HG02642 (cell line): ENCODE measurements at regions not wholly inside any gene's neighbourhood (a gene's known extent, or its start where the extent isn't known, plus 50 kb on each side); places are given as distances from the start of the nearest gene placed in this dataset.
"Not testable (repeated sequence)": the region's sequence is repeated elsewhere in the genome, so short reads cannot be mapped to it uniquely, and the experiment has no call there.

Experiments
- ATAC-seq: cut with Tn5 transposase; IDR thresholded peaks from one replicate; pipeline ENCODE4 v1.9.1; 2021; ENCODE audit warnings: mild to moderate bottlenecking; ENCODE audit not compliant: unreplicated experiment, poor library complexity

- ATAC-seq: no peak
Measured at GRCh38 chr10:107966826-107967225, 802.3 kb upstream of the SORCS1 start.

- no peak for ATAC-seq
Measured at GRCh38 chr10:107952649-107953556, 788.4 kb upstream of the SORCS1 start.

GRCh38 chr10:107950411-107951062 lies 786.0 kb upstream of the SORCS1 start:
- not testable (repeated sequence) for ATAC-seq

GRCh38 chr10:107942826-107943225 lies 778.3 kb upstream of the SORCS1 start:
- no peak for ATAC-seq

GRCh38 chr10:107933076-107933475 lies 768.6 kb upstream of the SORCS1 start:
- no peak for ATAC-seq

- ATAC-seq: no peak
Measured at GRCh38 chr10:107931808-107932207, 767.3 kb upstream of the SORCS1 start.

GRCh38 chr10:107930037-107930436 lies 765.5 kb upstream of the SORCS1 start:
- no peak for ATAC-seq

GRCh38 chr10:107924458-107924857 lies 760.0 kb upstream of the SORCS1 start:
- ATAC-seq: no peak

GRCh38 chr10:107919626-107920235 lies 755.2 kb upstream of the SORCS1 start:
- ATAC-seq: no peak

GRCh38 chr10:107918171-107918570 lies 753.7 kb upstream of the SORCS1 start:
- no peak for ATAC-seq

- ATAC-seq: no peak
Measured at GRCh38 chr10:107915215-107915610, 750.7 kb upstream of the SORCS1 start.

- no peak for ATAC-seq
Measured at GRCh38 chr10:107914450-107915214, 750.1 kb upstream of the SORCS1 start.

GRCh38 chr10:107913317-107914294 lies 749.1 kb upstream of the SORCS1 start:
- no peak for ATAC-seq

- ATAC-seq: no peak
Measured at GRCh38 chr10:107901076-107901475, 736.6 kb upstream of the SORCS1 start.

- ATAC-seq: no peak
Measured at GRCh38 chr10:107900131-107900530, 735.6 kb upstream of the SORCS1 start.

- ATAC-seq: no peak
Measured at GRCh38 chr10:107899502-107900062, 735.1 kb upstream of the SORCS1 start.

- ATAC-seq: no peak
Measured at GRCh38 chr10:107899075-107899474, 734.6 kb upstream of the SORCS1 start.

- ATAC-seq: no peak
Measured at GRCh38 chr10:107898392-107898791, 733.9 kb upstream of the SORCS1 start.

GRCh38 chr10:107894516-107894915 lies 730.0 kb upstream of the SORCS1 start:
- no peak for ATAC-seq
